ENCODE measurements at regions not wholly inside any gene's neighbourhood (a gene's known extent, or its start where the extent isn't known, plus 50 kb on each side); places are given as distances from the start of the nearest gene placed in this dataset.

DNA sequence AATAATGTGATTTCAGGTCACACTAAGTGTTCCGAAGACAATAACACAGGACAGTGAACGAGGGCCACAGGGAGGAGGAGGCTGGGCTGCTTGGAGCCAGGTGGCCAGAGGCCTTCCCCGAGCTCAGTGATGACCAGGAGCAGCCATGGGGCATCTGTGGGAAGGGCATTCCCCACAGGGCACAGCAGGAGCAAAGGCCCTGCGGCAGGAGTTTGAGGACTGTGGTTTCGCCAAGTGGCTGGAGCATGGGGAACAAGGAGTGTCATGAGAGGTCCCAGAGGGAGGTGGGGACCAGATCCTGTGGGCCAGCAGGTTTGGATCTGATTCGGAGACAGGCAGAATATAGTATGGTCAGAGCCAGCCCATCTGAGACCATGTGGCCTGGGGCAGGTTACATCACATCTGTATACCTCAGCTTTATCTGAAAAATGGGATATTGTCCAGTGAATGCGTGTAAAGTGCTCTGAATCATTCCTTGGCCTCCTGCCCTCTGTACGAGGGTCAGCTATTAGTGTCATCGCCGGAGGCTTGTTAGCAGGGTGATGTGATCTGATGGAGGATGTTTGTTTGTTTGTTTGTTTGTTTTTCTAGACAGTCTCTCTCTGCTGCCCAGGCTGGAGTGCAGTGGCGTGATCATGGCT is 176.8 kb downstream of the KATNIP start:
- TF ChIP-seq, protein P1, sequence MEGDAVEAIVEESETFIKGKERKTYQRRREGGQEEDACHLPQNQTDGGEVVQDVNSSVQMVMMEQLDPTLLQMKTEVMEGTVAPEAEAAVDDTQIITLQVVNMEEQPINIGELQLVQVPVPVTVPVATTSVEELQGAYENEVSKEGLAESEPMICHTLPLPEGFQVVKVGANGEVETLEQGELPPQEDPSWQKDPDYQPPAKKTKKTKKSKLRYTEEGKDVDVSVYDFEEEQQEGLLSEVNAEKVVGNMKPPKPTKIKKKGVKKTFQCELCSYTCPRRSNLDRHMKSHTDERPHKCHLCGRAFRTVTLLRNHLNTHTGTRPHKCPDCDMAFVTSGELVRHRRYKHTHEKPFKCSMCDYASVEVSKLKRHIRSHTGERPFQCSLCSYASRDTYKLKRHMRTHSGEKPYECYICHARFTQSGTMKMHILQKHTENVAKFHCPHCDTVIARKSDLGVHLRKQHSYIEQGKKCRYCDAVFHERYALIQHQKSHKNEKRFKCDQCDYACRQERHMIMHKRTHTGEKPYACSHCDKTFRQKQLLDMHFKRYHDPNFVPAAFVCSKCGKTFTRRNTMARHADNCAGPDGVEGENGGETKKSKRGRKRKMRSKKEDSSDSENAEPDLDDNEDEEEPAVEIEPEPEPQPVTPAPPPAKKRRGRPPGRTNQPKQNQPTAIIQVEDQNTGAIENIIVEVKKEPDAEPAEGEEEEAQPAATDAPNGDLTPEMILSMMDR (conservative IDR thresholded peaks at IDR 0.05), result no peak
- TF ChIP-seq EZH2 (IDR thresholded peaks at IDR 0.05; ENCODE audit: low read depth), result no peak

Data from PC-9 (cell line).